HG03521 (cell line): ENCODE measurements at regions not wholly inside any gene's neighbourhood (a gene's known extent, or its start where the extent isn't known, plus 50 kb on each side); places are given as distances from the start of the nearest gene placed in this dataset.

Source experiments
- ATAC-seq: cut with Tn5 transposase; IDR thresholded peaks from one replicate; pipeline ENCODE4 v1.9.1; 2021; ENCODE audit warnings: mild to moderate bottlenecking, moderate library complexity; ENCODE audit not compliant: unreplicated experiment

- ATAC-seq, result no peak
Measured at GRCh38 chr10:78968300-78968942, 100.3 kb upstream of the ZMIZ1 start.

- ATAC-seq, result no peak
Measured at GRCh38 chr10:78968943-78969342, 99.8 kb upstream of the ZMIZ1 start.

GRCh38 chr10:78969719-78970118 is 99.0 kb upstream of the ZMIZ1 start:
- no peak for ATAC-seq

- ATAC-seq, result no peak
Measured at GRCh38 chr10:78970261-78970660, 98.5 kb upstream of the ZMIZ1 start.

GRCh38 chr10:78971094-78971682 is 97.6 kb upstream of the ZMIZ1 start:
- no peak for ATAC-seq

- no peak for ATAC-seq
Measured at GRCh38 chr10:78972160-78972946, 96.4 kb upstream of the ZMIZ1 start.

- ATAC-seq, result peak; percentile 80
Measured at GRCh38 chr10:78972947-78973900, 95.5 kb upstream of the ZMIZ1 start.

- peak; percentile 41 for ATAC-seq
Measured at GRCh38 chr10:78973901-78974616, 94.7 kb upstream of the ZMIZ1 start.

GRCh38 chr10:78974617-78975317 is 94.0 kb upstream of the ZMIZ1 start:
- ATAC-seq, result no peak

GRCh38 chr10:78975926-78976325 is 92.8 kb upstream of the ZMIZ1 start:
- ATAC-seq, result no peak

- no peak for ATAC-seq
Measured at GRCh38 chr10:78976825-78977755, 91.7 kb upstream of the ZMIZ1 start.

- no peak for ATAC-seq
Measured at GRCh38 chr10:78979938-78980337, 88.8 kb upstream of the ZMIZ1 start.

GRCh38 chr10:78980354-78980753 is 88.4 kb upstream of the ZMIZ1 start:
- ATAC-seq, result no peak

- no peak for ATAC-seq
Measured at GRCh38 chr10:78980815-78981214, 88.0 kb upstream of the ZMIZ1 start.

- no peak for ATAC-seq
Measured at GRCh38 chr10:78981257-78981969, 87.4 kb upstream of the ZMIZ1 start.

GRCh38 chr10:78981970-78982281 is 86.8 kb upstream of the ZMIZ1 start:
- no peak for ATAC-seq

- ATAC-seq, result no peak
Measured at GRCh38 chr10:78982726-78983125, 86.0 kb upstream of the ZMIZ1 start.

- no peak for ATAC-seq
Measured at GRCh38 chr10:78983608-78984007, 85.2 kb upstream of the ZMIZ1 start.
